Natural killer cell (primary cell): ENCODE measurements at regions not wholly inside any gene's neighbourhood (a gene's known extent, or its start where the extent isn't known, plus 50 kb on each side); places are given as distances from the start of the nearest gene placed in this dataset.

Source experiments
- ATAC-seq, 3 donors: fragments of 150-1000 bp in 2 of 3; fragments of 200-7000 bp in 1 of 3; cut with Tn5 transposase; 1 replicate in 1 of 3; 2 replicates in 2 of 3; pipeline ENCODE4 v1.10.0; 2021; ENCODE audit warnings: mild to moderate bottlenecking in 2 of 3, moderate library complexity in 2 of 3
- DNase-seq, 2 donors: peaks; one replicate each; pipeline versions ENCODE4 v3.0.0 to v3.0.0-alpha.2; 2013 to 2021; ENCODE audit warnings: mixed read lengths in 1 of 2
- H3K27ac ChIP-seq: one replicate; pipeline ENCODE4 v1.5.1; 2013; ENCODE audit warnings: mild to moderate bottlenecking, low read length
- H3K27me3 ChIP-seq: one replicate; pipeline ENCODE4 v1.6.1; 2013; ENCODE audit warnings: low read length; ENCODE audit not compliant: control insufficient read depth, insufficient read depth
- H3K36me3 ChIP-seq: one replicate; pipeline ENCODE4 v1.6.1; 2013; ENCODE audit warnings: low read length; ENCODE audit not compliant: control insufficient read depth, insufficient read depth
- H3K4me1 ChIP-seq: one replicate; pipeline ENCODE4 v1.6.1; 2013; ENCODE audit warnings: low read length; ENCODE audit not compliant: control insufficient read depth, insufficient read depth
- H3K4me3 ChIP-seq: one replicate; pipeline ENCODE4 v1.5.1; 2013; ENCODE audit warnings: low read length
- H3K9me3 ChIP-seq: one replicate; pipeline ENCODE4 v1.6.1; 2013; ENCODE audit warnings: low read length; ENCODE audit not compliant: control insufficient read depth, insufficient read depth
- H3K27ac Mint-ChIP-seq, 2 donors: one replicate each; pipeline ENCODE4 v1.8.0; 2022; ENCODE audit warnings: mild to moderate bottlenecking in 2 of 2, mixed read lengths in 2 of 2, moderate library complexity in 1 of 2
- H3K27me3 Mint-ChIP-seq, 2 donors: one replicate each; pipeline ENCODE4 v1.8.0; 2022; ENCODE audit warnings: low read depth in 2 of 2, mixed read lengths in 2 of 2
- H3K36me3 Mint-ChIP-seq: one replicate; pipeline ENCODE4 v1.8.0; 2022; ENCODE audit warnings: mixed read lengths
- H3K4me1 Mint-ChIP-seq, 2 donors: one replicate each; pipeline ENCODE4 v1.8.0; 2022; ENCODE audit warnings: mixed read lengths in 2 of 2
- H3K4me3 Mint-ChIP-seq: one replicate; pipeline ENCODE4 v1.8.0; 2022; ENCODE audit warnings: mild to moderate bottlenecking, moderate library complexity, mixed read lengths
- H3K9me3 Mint-ChIP-seq, 2 donors: one replicate each; pipeline ENCODE4 v1.8.0; 2022; ENCODE audit warnings: mixed read lengths in 2 of 2
- CTCF ChIP-seq: fragments of 200-600 bp; IDR thresholded peaks from one replicate; pipeline ENCODE4 v1.8.0; 2022; ENCODE audit warnings: antibody characterized with exemption
- WGBS: methylation state at CpG from one replicate; pipeline ENCODE4 v1.1.7; 2013; ENCODE audit warnings: missing lambda C conversion rate; ENCODE audit not compliant: insufficient coverage; 5-methylcytosine and 5-hydroxymethylcytosine counted together
- intact Hi-C: fragments of 100-400 bp; cut with micrococcal nuclease; formaldehyde crosslinking; loops from one replicate; pipeline ENCODE4 v1.14.2; 2022

- H3K9me3 ChIP-seq: no peaks in the 10 kb centered on the region
- no peak overlapping the region for H3K27ac ChIP-seq
- ATAC-seq: no peak
- no peaks in the 10 kb centered on the region for H3K4me1 Mint-ChIP-seq
- no peak for TF ChIP-seq CTCF
- 73% methylated on average over 2 of the region's 2 CpGs for WGBS
- H3K27ac Mint-ChIP-seq: no peak overlapping the region
- peaks cover 0 to 2% of the 10 kb centered on the region in 2 donors for H3K27me3 Mint-ChIP-seq
- peaks cover 2 to 3% of the 10 kb centered on the region in 2 donors for H3K9me3 Mint-ChIP-seq
- H3K36me3 ChIP-seq: no peaks in the 10 kb centered on the region
- no peaks in the 10 kb centered on the region for H3K4me1 ChIP-seq
- intact Hi-C loops: no loop called here
- H3K4me3 Mint-ChIP-seq: no peak overlapping the region
- H3K36me3 Mint-ChIP-seq: no peaks in the 10 kb centered on the region
- no peak overlapping the region for H3K4me3 ChIP-seq
- DNase-seq: no peak
- H3K27me3 ChIP-seq: no peaks in the 10 kb centered on the region
Measured at GRCh38 chr2:66366619-66367018, 68.3 kb upstream of the MEIS1 start.

- ATAC-seq: no peak
- H3K27me3 ChIP-seq: no peaks in the 10 kb centered on the region
- no peak for DNase-seq
- no peaks in the 10 kb centered on the region for H3K36me3 Mint-ChIP-seq
- peaks cover 2 to 3% of the 10 kb centered on the region in 2 donors for H3K9me3 Mint-ChIP-seq
- no peaks in the 10 kb centered on the region for H3K9me3 ChIP-seq
- no peaks in the 10 kb centered on the region for H3K4me1 Mint-ChIP-seq
- intact Hi-C loops: no loop called here
- no peaks in the 10 kb centered on the region for H3K36me3 ChIP-seq
- H3K27ac Mint-ChIP-seq: no peak overlapping the region
- H3K4me1 ChIP-seq: no peaks in the 10 kb centered on the region
- H3K4me3 ChIP-seq: no peak overlapping the region
- H3K27ac ChIP-seq: no peak overlapping the region
- no peak overlapping the region for H3K4me3 Mint-ChIP-seq
- WGBS: 87% methylated on average over 6 of the region's 7 CpGs
- peaks cover 0 to 2% of the 10 kb centered on the region in 2 donors for H3K27me3 Mint-ChIP-seq
- TF ChIP-seq CTCF: no peak
Measured at GRCh38 chr2:66364495-66365333, 70.2 kb upstream of the MEIS1 start.

- Histone ChIP-seq H3K4me3 (no peak overlapping the region), H3K4me1 (no peaks in the 10 kb centered on the region), H3K27ac (no peak overlapping the region), H3K9me3 (no peaks in the 10 kb centered on the region), H3K27me3 (no peaks in the 10 kb centered on the region), H3K36me3 (no peaks in the 10 kb centered on the region)
- no peak for TF ChIP-seq CTCF
- H3K4me1 Mint-ChIP-seq: no peaks in the 10 kb centered on the region
- peaks cover 0 to 2% of the 10 kb centered on the region in 2 donors for H3K27me3 Mint-ChIP-seq
- no peak overlapping the region for H3K27ac Mint-ChIP-seq
- peaks cover 2 to 4% of the 10 kb centered on the region in 2 donors for H3K9me3 Mint-ChIP-seq
- DNase-seq (no peak), ATAC-seq (no peak)
- intact Hi-C loops: no loop called here
- no peaks in the 10 kb centered on the region for H3K36me3 Mint-ChIP-seq
- no peak overlapping the region for H3K4me3 Mint-ChIP-seq
- WGBS: 70% methylated on average over 6 of the region's 6 CpGs
Measured at GRCh38 chr2:66362701-66363100, 72.2 kb upstream of the MEIS1 start.

GRCh38 chr2:66346231-66346664 is 88.7 kb upstream of the MEIS1 start:
- H3K4me3 Mint-ChIP-seq: no peak overlapping the region
- H3K36me3 Mint-ChIP-seq: peaks cover 7% of the 10 kb centered on the region
- H3K27me3 Mint-ChIP-seq: no peaks in the 10 kb centered on the region
- H3K4me1 Mint-ChIP-seq: no peaks in the 10 kb centered on the region
- Histone ChIP-seq H3K36me3 (no peaks in the 10 kb centered on the region), H3K27me3 (no peaks in the 10 kb centered on the region), H3K27ac (no peak overlapping the region), H3K4me1 (no peaks in the 10 kb centered on the region), H3K4me3 (no peak overlapping the region), H3K9me3 (no peaks in the 10 kb centered on the region)
- no peak for DNase-seq
- intact Hi-C loops: no loop called here
- peaks cover 2 to 9% of the 10 kb centered on the region in 2 donors for H3K9me3 Mint-ChIP-seq
- no peak overlapping the region for H3K27ac Mint-ChIP-seq
- peak in 1 of 3 donors; percentile 14 for ATAC-seq
- TF ChIP-seq CTCF: no peak
- 52% methylated on average over 4 of the region's 4 CpGs for WGBS
